ENCODE measurements at regions not wholly inside any gene's neighbourhood (a gene's known extent, or its start where the extent isn't known, plus 50 kb on each side); places are given as distances from the start of the nearest gene placed in this dataset.

GRCh38 chr4:108520807-108521206, 99.6 kb upstream of the RPL34 start:
- DNase-seq: no peak

- DNase-seq: no peak
These were observed 100.3 kb upstream of the RPL34 start for GRCh38 chr4:108519911-108520601.

DNA sequence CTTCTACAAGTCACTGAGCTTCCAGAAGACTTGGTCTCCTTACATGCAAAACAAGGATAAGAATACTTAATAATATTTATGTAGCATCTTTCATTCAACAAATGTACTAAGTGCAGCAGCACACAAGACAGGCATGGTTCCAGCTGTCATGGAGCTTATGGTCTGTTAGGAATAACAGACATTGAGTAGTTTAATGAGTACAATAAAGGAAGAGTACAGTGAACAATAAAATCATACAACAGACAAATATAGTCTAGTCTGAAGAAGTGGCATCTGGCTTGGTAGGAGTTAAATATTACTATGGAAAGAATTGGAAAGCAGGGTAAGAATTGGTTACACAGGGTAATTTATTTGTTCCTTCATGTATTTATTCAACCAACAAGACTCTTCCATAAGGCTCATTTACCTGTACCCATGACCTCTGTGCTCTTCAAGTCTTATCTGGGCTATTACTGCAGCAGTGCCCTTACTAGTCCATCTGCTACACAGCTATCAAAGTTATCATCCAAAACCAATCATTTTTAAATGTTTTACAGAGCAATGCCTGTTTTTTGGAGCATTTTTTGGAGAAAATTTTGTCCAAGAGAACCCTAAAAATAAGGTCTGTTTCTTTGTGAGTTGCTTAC, 101.1 kb upstream of the RPL34 start:
- DNase-seq: no peak

DNA sequence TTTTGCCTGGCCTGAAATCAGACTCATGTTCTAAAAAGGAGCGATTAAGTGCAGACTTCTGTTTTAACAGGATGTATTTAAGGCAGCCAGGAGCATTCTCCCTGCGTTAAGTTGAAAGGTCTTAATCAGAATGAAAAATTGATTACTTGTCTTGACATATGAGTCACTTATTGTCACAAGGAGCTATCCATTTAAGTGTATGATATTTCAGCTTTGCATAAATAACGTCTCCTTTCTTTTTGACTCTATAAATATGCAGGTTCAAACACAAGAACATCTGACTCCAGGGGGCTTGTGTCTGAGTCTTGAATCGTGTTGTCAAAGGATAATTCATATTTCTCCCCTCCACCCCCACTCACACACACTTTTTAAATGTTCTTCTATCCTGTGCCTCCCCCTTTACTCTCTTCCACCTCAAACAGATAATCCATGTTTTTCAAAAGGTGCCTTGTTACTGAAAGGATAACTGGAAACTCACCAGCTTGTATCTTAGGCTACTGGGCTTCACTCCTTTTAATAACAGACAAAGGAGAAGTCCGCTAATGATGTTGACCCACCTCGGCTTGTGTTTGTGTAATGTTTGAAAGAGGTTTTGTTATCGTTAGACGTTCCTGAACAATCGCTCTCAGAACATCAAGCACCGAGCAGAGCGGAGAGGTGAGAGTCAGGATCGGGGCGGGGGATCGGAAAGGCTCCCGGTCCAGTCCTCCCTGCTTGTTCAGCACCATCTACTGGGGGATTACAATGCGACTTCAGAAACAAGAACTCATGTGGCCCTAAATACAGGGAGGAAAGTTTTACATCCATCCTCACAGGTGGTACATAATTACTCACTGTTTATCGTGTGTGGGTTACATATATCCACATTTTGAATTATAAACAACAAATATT, 107.5 kb upstream of the RPL34 start:
- peak; percentile 76 for DNase-seq

GRCh38 chr4:108511618-108512017, 108.8 kb upstream of the RPL34 start:
- no peak for DNase-seq

GRCh38 chr4:108502356-108502755, 118.0 kb upstream of the RPL34 start:
- peak; percentile 23 for DNase-seq

- DNase-seq: no peak
These were observed 121.5 kb upstream of the RPL34 start for GRCh38 chr4:108498925-108499324.

- DNase-seq: no peak
These were observed 126.8 kb upstream of the RPL34 start for GRCh38 chr4:108493596-108493931.

GRCh38 chr4:108492816-108493595, 127.4 kb upstream of the RPL34 start:
- DNase-seq: peak; percentile 75

GRCh38 chr4:108488865-108489264, 131.5 kb upstream of the RPL34 start:
- DNase-seq: no peak

- DNase-seq: no peak
These were observed 134.3 kb upstream of the RPL34 start for GRCh38 chr4:108486046-108486445.

- no peak for DNase-seq
These were observed 136.2 kb upstream of the RPL34 start for GRCh38 chr4:108484187-108484586.

DNA sequence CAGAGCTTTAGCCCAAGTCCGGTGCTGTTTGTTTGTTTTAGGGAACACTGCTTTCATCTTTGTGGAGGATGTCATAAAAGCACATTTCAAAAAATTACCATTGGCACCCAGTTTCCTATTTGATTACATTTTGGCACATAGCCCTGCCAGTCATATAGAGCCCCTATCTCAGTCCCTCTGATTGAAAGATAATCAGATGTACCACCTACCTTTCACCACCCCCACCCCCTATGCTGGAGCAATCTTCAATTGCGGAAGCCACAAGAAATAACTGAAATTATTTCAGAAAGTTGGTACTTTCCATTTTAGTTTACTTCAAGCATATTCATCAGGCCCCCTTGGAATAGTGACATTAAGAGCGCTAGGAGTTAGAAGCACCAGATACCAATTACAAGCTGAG, 136.7 kb upstream of the RPL34 start:
- DNase-seq: peak; percentile 31

DNA sequence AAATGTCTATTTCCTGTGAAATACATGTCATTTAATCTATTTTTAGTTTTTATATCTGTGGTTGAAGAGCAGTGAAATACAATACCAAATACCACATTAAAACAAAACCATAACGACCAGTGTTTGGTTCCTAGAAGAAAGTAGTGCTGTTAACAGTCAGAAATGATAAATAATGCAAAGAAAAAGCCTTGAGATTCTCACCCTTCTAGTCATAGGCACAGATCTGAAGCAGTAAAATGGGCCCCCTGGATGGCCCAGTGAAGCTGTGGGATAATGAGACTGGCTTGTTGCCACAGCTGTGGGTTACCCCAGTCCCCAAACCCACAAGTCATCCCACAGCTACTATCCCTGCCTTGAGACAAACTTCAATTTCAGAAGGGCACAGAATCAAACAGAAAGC, 137.3 kb upstream of the RPL34 start:
- peak; percentile 51 for DNase-seq

GRCh38 chr4:108480881-108481280, 139.5 kb upstream of the RPL34 start:
- DNase-seq: no peak

DNA sequence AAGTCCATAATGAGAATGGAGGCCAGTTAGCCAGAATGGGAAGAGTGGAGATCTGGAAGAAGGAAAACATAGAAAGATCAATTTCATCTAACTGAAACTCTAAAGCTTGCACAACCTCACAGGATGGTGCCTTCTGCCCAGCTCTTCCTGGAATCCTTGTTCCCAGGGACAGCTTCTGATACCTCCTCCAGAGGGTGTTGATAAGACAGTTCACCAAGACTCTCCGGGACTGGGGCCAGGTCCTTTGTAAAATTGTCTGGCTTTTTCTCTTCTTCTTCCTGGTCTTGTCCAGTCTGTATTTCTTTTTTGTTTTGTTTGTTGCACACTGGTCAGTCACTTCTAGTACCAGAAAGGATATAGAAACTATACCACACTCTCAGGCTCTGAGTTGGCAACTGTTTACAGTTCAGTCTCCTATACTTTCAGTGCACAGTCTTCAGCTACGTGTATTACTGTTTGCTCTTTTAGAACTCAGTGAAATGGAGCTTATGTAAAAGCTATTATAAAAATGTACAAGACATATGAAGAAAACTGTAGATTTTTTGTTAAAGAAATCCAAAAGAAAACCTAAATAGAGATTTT, 142.8 kb upstream of the RPL34 start:
- DNase-seq: peak; percentile 30

GRCh38 chr4:108473163-108473720, 147.1 kb upstream of the RPL34 start:
- DNase-seq: no peak

GRCh38 chr4:108466936-108467902, 153.2 kb upstream of the RPL34 start:
- DNase-seq: peak; percentile 44

DNA sequence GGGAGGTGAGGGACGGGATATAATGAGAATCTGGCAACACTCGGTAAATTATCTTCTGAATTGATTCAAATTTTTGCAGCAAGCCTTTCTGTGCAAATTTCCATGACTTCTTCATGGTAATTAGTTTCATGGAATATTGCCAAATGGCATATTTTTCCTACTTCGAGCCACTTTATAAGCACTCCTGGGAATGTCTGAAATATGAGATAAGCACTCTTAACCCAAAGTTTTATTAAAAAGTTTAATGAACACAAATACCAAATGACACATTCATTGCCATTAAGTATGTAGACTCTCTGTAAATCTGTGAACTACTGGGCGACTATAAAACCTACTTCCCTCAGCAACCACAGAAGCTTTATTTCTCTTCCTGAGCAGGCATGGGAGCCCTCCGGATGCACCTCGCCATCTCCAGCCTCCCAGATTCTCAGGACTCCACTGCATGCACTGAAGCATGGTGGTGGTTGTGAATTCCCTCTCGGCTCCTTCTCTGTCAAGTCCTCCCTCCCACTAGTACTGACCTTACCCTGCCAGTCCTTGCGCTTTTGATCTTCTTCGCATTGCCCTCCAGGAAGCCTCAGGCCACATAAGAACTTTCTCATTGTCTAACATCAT, 154.4 kb upstream of the RPL34 start:
- no peak for DNase-seq

DNA sequence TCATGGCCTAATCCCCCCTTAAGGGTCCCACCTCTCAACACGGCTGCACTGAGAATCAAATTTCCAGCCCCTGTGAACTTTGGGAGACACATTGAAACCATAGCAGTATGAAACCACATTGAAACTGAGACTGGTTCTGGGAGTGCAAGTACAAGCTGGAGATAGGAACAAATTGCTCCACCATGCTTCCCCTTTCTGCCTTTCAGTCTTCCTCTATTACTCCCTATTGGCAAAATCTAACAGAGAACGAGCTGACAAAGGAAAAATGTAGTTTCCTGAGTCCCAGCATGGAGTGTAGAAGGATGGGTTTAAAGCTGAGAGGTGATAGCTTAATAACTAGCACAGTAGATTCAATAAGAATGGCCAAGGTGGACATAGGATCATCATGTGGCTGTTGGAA, 161.7 kb upstream of the RPL34 start:
- DNase-seq: no peak

DNA sequence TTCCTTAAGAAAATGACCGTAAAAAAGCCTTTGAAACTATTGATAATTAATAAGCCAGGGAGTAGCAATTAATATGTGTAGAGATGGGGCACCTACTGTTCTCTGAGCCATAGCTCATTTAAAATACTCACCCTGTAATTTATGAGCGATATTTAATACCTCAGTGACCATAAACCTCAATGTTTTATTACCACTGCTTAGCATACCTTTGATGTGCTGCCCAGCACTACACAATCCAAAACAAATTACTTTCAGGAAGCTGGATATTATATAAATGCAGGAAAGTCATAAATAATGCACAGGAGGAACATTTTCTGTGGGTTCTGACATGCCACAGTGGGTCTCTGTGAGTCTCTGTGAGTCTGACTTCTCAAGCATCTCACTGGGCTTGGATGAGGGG, 166.1 kb upstream of the RPL34 start:
- DNase-seq: no peak

Measured in hematopoietic multipotent progenitor cell treated with erythropoietin and hydrocortisone succinate and interleukin-3 and kit ligand, for 6 days (in vitro differentiated cells).